Neural progenitor cell (in vitro differentiated cells): ENCODE measurements at regions not wholly inside any gene's neighbourhood (a gene's known extent, or its start where the extent isn't known, plus 50 kb on each side); places are given as distances from the start of the nearest gene placed in this dataset.

Experiments
- DNase-seq: peaks from one replicate; pipeline ENCODE4 v3.0.0-alpha.2; 2016; ENCODE audit warnings: low spot score
- H2AFZ ChIP-seq: fragments of 200-600 bp; sonication (generic); replicated peaks from 2 replicates; pipeline ENCODE4 v1.6.1; 2016; ENCODE audit warnings: antibody characterized with exemption
- H3F3A ChIP-seq: fragments of 200-600 bp; sonication (generic); 2 replicates; pipeline ENCODE4 v1.6.1; 2016; ENCODE audit warnings: antibody characterized with exemption, low read depth
- H3K27ac ChIP-seq: fragments of 200-600 bp; sonication (generic); 2 replicates; pipeline ENCODE4 v1.5.1; 2016; ENCODE audit warnings: mild to moderate bottlenecking
- H3K27me3 ChIP-seq: fragments of 200-600 bp; sonication (generic); 2 replicates; pipeline ENCODE4 v1.6.1; 2016; ENCODE audit warnings: mild to moderate bottlenecking, moderate library complexity
- H3K36me3 ChIP-seq: fragments of 200-600 bp; sonication (generic); 2 replicates; pipeline ENCODE4 v1.5.1; 2016
- H3K4me1 ChIP-seq: fragments of 200-600 bp; sonication (generic); 2 replicates; pipeline ENCODE4 v1.6.1; 2016; ENCODE audit warnings: mixed run types
- H3K4me2 ChIP-seq: fragments of 200-600 bp; sonication (generic); 2 replicates; pipeline ENCODE4 v1.6.1; 2016
- H3K4me3 ChIP-seq: fragments of 200-600 bp; sonication (generic); 2 replicates; pipeline ENCODE4 v1.5.1; 2016
- H3K79me2 ChIP-seq: fragments of 200-600 bp; sonication (generic); 2 replicates; pipeline ENCODE4 v1.6.1; 2016; ENCODE audit warnings: low read depth
- H3K9ac ChIP-seq: fragments of 200-600 bp; sonication (generic); 2 replicates; pipeline ENCODE4 v1.6.1; 2016
- H3K9me3 ChIP-seq: fragments of 200-600 bp; sonication (generic); 2 replicates; pipeline ENCODE4 v1.5.1; 2016; ENCODE audit warnings: low read depth
- H4K20me1 ChIP-seq: fragments of 200-600 bp; sonication (generic); 2 replicates; pipeline ENCODE4 v1.6.1; 2016; ENCODE audit warnings: low read depth
- H3K27ac Mint-ChIP-seq: 3 replicates; pipeline ENCODE4 v1.8.0; 2021; ENCODE audit warnings: mixed read lengths
- H3K27me3 Mint-ChIP-seq: 2 replicates; pipeline ENCODE4 v1.8.0; 2022; ENCODE audit warnings: low read depth, mild to moderate bottlenecking, inconsistent platforms, moderate library complexity, mixed read lengths; ENCODE audit not compliant: insufficient read depth
- H3K36me3 Mint-ChIP-seq: 3 replicates; pipeline ENCODE4 v1.8.0; 2021; ENCODE audit warnings: mixed read lengths
- H3K4me1 Mint-ChIP-seq: 3 replicates; pipeline ENCODE4 v1.8.0; 2021; ENCODE audit warnings: mixed read lengths
- H3K4me3 Mint-ChIP-seq: 3 replicates; pipeline ENCODE4 v1.8.0; 2021; ENCODE audit warnings: mild to moderate bottlenecking, moderate library complexity, mixed read lengths
- H3K9me3 Mint-ChIP-seq: 3 replicates; pipeline ENCODE4 v1.8.0; 2020; ENCODE audit warnings: mixed read lengths
- EZH2 ChIP-seq: fragments of 200-600 bp; sonication (generic); IDR thresholded peaks from 2 replicates; pipeline ENCODE4 v1.6.1; 2017; ENCODE audit warnings: antibody characterized with exemption, mild to moderate bottlenecking, moderate library complexity
- EZH2phosphoT487 ChIP-seq: fragments of 200-600 bp; sonication (generic); IDR thresholded peaks from 2 replicates; pipeline ENCODE4 v1.6.1; 2017; ENCODE audit warnings: antibody characterized with exemption
- TF ChIP-seq, protein P1 (sequence below): fragments of 200-600 bp; sonication (generic); IDR thresholded peaks from 2 replicates; pipeline ENCODE4 v1.5.1; 2017; ENCODE audit warnings: antibody characterized with exemption, mild to moderate bottlenecking

GRCh38 chr22:48547971-48548370, 1279.7 kb downstream of the BRD1 start:
- Mint-ChIP-seq H3K27me3 (peaks cover 6% of the 10 kb centered on the region), H3K9me3 (no peaks in the 10 kb centered on the region), H3K27ac (no peak overlapping the region), H3K4me3 (no peak overlapping the region), H3K36me3 (no peaks in the 10 kb centered on the region), H3K4me1 (no peaks in the 10 kb centered on the region)
- no peak overlapping the region for H2AFZ ChIP-seq
- no peaks in the 10 kb centered on the region for H3K36me3 ChIP-seq
- TF ChIP-seq, protein P1, sequence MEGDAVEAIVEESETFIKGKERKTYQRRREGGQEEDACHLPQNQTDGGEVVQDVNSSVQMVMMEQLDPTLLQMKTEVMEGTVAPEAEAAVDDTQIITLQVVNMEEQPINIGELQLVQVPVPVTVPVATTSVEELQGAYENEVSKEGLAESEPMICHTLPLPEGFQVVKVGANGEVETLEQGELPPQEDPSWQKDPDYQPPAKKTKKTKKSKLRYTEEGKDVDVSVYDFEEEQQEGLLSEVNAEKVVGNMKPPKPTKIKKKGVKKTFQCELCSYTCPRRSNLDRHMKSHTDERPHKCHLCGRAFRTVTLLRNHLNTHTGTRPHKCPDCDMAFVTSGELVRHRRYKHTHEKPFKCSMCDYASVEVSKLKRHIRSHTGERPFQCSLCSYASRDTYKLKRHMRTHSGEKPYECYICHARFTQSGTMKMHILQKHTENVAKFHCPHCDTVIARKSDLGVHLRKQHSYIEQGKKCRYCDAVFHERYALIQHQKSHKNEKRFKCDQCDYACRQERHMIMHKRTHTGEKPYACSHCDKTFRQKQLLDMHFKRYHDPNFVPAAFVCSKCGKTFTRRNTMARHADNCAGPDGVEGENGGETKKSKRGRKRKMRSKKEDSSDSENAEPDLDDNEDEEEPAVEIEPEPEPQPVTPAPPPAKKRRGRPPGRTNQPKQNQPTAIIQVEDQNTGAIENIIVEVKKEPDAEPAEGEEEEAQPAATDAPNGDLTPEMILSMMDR: no peak
- TF ChIP-seq EZH2: no peak
- TF ChIP-seq EZH2phosphoT487: no peak
- no peaks in the 10 kb centered on the region for H3K27me3 ChIP-seq
- H3K4me2 ChIP-seq: no peak overlapping the region
- DNase-seq: no peak
- H4K20me1 ChIP-seq: no peaks in the 10 kb centered on the region
- no peaks in the 10 kb centered on the region for H3K4me1 ChIP-seq
- H3K9ac ChIP-seq: no peak overlapping the region
- no peaks in the 10 kb centered on the region for H3K9me3 ChIP-seq
- no peaks in the 10 kb centered on the region for H3F3A ChIP-seq
- H3K4me3 ChIP-seq: no peak overlapping the region
- no peaks in the 10 kb centered on the region for H3K79me2 ChIP-seq
- H3K27ac ChIP-seq: no peak overlapping the region

DNA sequence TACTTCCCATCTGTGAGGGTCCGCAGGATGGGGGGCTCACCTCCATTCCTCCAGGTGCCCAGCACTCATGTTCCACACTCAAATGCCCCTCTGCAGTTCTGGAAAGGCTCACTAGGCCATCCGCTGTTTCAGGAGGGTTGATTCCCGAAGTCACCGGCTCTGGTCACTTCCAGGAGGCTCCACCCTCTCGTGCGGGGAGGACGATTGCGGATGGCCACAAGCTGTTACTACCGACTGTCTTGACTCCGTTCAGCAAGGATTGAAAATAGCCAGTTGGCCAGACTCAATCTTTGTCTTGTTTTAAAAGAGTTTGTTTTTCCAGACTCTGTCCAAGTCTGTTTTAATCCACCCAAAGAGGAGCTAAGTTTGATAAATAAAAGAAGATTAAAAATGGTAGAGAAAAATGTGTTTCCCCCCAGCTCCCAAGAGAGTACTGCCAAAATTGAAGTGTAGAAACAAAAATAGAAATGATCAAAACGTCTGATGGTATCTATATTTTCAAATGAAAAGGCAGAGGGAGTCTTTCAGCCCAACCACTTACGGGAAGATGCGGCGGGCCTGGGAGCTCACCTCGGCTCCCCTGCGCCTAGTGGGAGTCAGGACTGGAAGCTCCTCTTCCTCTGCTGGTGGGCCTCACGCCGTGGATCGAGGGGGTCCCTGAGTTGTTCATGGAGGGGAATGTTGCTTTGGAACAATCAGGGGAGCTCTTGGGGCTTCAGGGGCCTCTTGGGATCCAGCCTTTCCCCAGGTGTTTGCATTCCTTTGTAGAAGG, 1280.8 kb downstream of the BRD1 start:
- H3K27ac ChIP-seq: no peak overlapping the region
- H3K9me3 Mint-ChIP-seq: no peaks in the 10 kb centered on the region
- no peak overlapping the region for H3K4me3 ChIP-seq
- H3K27ac Mint-ChIP-seq: no peak overlapping the region
- no peak overlapping the region for H2AFZ ChIP-seq
- TF ChIP-seq EZH2 (no peak), EZH2phosphoT487 (no peak)
- no peaks in the 10 kb centered on the region for H3K9me3 ChIP-seq
- H3K36me3 ChIP-seq: no peaks in the 10 kb centered on the region
- H4K20me1 ChIP-seq: no peaks in the 10 kb centered on the region
- H3F3A ChIP-seq: no peaks in the 10 kb centered on the region
- H3K4me1 Mint-ChIP-seq: peaks cover 3% of the 10 kb centered on the region
- DNase-seq: no peak
- H3K27me3 ChIP-seq: no peaks in the 10 kb centered on the region
- no peak overlapping the region for H3K4me2 ChIP-seq
- H3K9ac ChIP-seq: no peak overlapping the region
- peaks cover 7% of the 10 kb centered on the region for H3K27me3 Mint-ChIP-seq
- no peak overlapping the region for H3K4me3 Mint-ChIP-seq
- H3K36me3 Mint-ChIP-seq: no peaks in the 10 kb centered on the region
- H3K79me2 ChIP-seq: no peaks in the 10 kb centered on the region
- no peaks in the 10 kb centered on the region for H3K4me1 ChIP-seq

- Histone ChIP-seq H3K9ac (no peak overlapping the region), H3K4me2 (no peak overlapping the region), H4K20me1 (no peaks in the 10 kb centered on the region), H3K27me3 (no peaks in the 10 kb centered on the region), H3K9me3 (no peaks in the 10 kb centered on the region), H2AFZ (no peak overlapping the region), H3K4me1 (no peaks in the 10 kb centered on the region), H3K36me3 (no peaks in the 10 kb centered on the region), H3K79me2 (no peaks in the 10 kb centered on the region), H3F3A (no peaks in the 10 kb centered on the region), H3K27ac (no peak overlapping the region), H3K4me3 (no peak overlapping the region)
- no peak overlapping the region for H3K4me3 Mint-ChIP-seq
- H3K27me3 Mint-ChIP-seq: peaks cover 7% of the 10 kb centered on the region
- H3K27ac Mint-ChIP-seq: no peak overlapping the region
- H3K9me3 Mint-ChIP-seq: no peaks in the 10 kb centered on the region
- DNase-seq: no peak
- TF ChIP-seq EZH2: no peak
- TF ChIP-seq, protein P1: no peak
- TF ChIP-seq EZH2phosphoT487: no peak
- H3K4me1 Mint-ChIP-seq: peaks cover 3% of the 10 kb centered on the region
- H3K36me3 Mint-ChIP-seq: no peaks in the 10 kb centered on the region
These were observed 1281.7 kb downstream of the BRD1 start for GRCh38 chr22:48545987-48546386.

- Mint-ChIP-seq H3K9me3 (no peaks in the 10 kb centered on the region), H3K27me3 (peaks cover 6% of the 10 kb centered on the region), H3K36me3 (no peaks in the 10 kb centered on the region), H3K4me1 (peaks cover 8% of the 10 kb centered on the region), H3K4me3 (no peak overlapping the region), H3K27ac (no peak overlapping the region)
- Histone ChIP-seq H3K36me3 (no peaks in the 10 kb centered on the region), H3F3A (no peaks in the 10 kb centered on the region), H3K4me3 (no peak overlapping the region), H4K20me1 (no peaks in the 10 kb centered on the region), H3K4me2 (no peak overlapping the region), H3K27ac (no peak overlapping the region), H3K4me1 (no peaks in the 10 kb centered on the region), H3K9me3 (no peaks in the 10 kb centered on the region), H2AFZ (no peak overlapping the region), H3K79me2 (no peaks in the 10 kb centered on the region), H3K27me3 (no peaks in the 10 kb centered on the region), H3K9ac (no peak overlapping the region)
- DNase-seq: no peak
- no peak for TF ChIP-seq EZH2phosphoT487
These were observed 1286.1 kb downstream of the BRD1 start for GRCh38 chr22:48541401-48542098.
